Sigmoid colon (tissue), 6 donors: ENCODE measurements at regions not wholly inside any gene's neighbourhood (a gene's known extent, or its start where the extent isn't known, plus 50 kb on each side); places are given as distances from the start of the nearest gene placed in this dataset.
A peak's percentile ranks its signal among the peaks of the same experiment; 100 is the strongest.
"Not testable (repeated sequence)": the region's sequence is repeated elsewhere in the genome, so short reads cannot be mapped to it uniquely, and the experiment has no call there.

ENCODE experiments used
- DNase-seq: peaks from one replicate; pipeline ENCODE4 v3.0.0-alpha.2; 2019
- H3K27ac ChIP-seq, 4 donors: fragments of 200-600 bp; sonication (generic); one replicate each; pipeline ENCODE4 v1.5.1; 2016 to 2019; ENCODE audit warnings: mild to moderate bottlenecking in 1 of 4
- H3K27me3 ChIP-seq, 3 donors: fragments of 200-600 bp; sonication (generic); one replicate each; pipeline ENCODE4 v1.5.1; 2019; ENCODE audit warnings: mild to moderate bottlenecking in 1 of 3
- H3K36me3 ChIP-seq, 4 donors: fragments of 200-600 bp; sonication (generic); one replicate each; pipeline ENCODE4 v1.5.1; 2016 to 2019
- H3K4me1 ChIP-seq, 4 donors: fragments of 200-600 bp; sonication (generic); one replicate each; pipeline ENCODE4 v1.5.1; 2017 to 2019
- H3K4me3 ChIP-seq, 4 donors: fragments of 200-600 bp; sonication (generic); one replicate each; pipeline ENCODE4 v1.5.1; 2017 to 2019; ENCODE audit warnings: mild to moderate bottlenecking in 2 of 4, moderate library complexity in 1 of 4
- H3K9me3 ChIP-seq, 4 donors: fragments of 200-600 bp in 3 of 4; sonication (generic) in 3 of 4; one replicate each; pipeline versions ENCODE4 v1.5.1 to v1.6.1; 2013 to 2019
- EP300 ChIP-seq, 4 donors: sonication (generic); formaldehyde crosslinking; IDR thresholded peaks; one replicate each; pipeline ENCODE4 v1.6.1; 2017; ENCODE audit warnings: antibody characterized with exemption in 4 of 4
- POLR2A ChIP-seq, 2 donors: fragments of 450-650 bp; IDR thresholded peaks; one replicate each; pipeline ENCODE4 v1.6.1; 2016; ENCODE audit warnings: antibody characterized with exemption in 2 of 2, mild to moderate bottlenecking in 2 of 2, moderate library complexity in 2 of 2
- POLR2AphosphoS5 ChIP-seq, 4 donors: sonication (generic); formaldehyde crosslinking; IDR thresholded peaks; one replicate each; pipeline ENCODE4 v1.6.1; 2017; ENCODE audit warnings: antibody characterized with exemption in 4 of 4
- WGBS, 2 donors: extraction: QIAGEN DNeasy Blood & Tissue Kit; methylation state at CpG; one replicate each; pipeline ENCODE4 v1.1.7; 2013; 5-methylcytosine and 5-hydroxymethylcytosine counted together
- intact Hi-C: fragments of 100-400 bp; cut with DNase I; formaldehyde crosslinking; loops from one replicate; pipeline ENCODE4 v1.15.1; 2023
- TF ChIP-seq, protein P1 (sequence below), 4 experiments: fragments of 450-650 bp in 3 of 4; fragments of 200-600 bp in 1 of 4; IDR thresholded peaks; one replicate each; pipeline ENCODE4 v1.5.1; 2016 to 2019; ENCODE audit warnings: antibody characterized with exemption in 4 of 4, mild to moderate bottlenecking in 3 of 4, moderate library complexity in 2 of 4
- donor health status: healthy with polysubstance abuse.
- donor health status: healthy.

DNA sequence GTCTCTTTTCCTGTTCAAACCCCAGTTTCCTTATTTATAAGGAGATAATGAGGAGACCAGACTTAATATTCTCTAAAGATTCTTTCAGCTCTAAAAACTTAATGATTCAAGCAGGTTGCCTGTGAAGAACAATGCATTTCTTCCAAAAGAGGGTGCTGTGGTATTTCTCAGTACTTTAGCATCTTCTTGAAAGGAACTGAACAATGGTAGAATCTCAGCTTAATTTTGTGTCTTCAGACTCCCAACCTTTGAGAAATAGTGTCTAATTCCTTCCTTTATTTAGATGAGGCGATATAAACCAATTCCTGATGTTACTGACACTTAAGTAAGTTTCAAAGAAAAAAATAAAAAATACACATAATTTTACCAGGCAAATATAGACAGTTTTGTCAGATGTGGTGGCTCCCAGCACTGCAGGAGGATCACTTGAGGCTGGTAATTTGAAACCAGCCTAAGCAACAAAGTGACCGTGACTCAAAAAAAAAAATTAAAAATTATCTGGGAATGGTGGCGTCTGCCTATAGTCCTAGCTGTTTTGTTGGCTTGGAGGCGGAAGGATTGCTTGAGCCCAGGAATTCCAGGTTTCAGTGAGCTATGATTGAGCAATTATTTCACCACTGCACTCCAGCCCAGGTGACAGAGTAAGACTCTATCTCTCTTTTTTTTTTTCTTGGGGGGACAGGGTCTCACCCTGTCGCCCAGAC, 76.9 kb upstream of the PSMA6 start:
- Histone ChIP-seq H3K4me3 (no peak overlapping the region), H3K27ac (no peak overlapping the region), H3K4me1 (peaks cover 0 to 5% (median 2%) of the 10 kb centered on the region in 4 donors), H3K27me3 (no peaks in the 10 kb centered on the region), H3K9me3 (no peaks in the 10 kb centered on the region), H3K36me3 (no peaks in the 10 kb centered on the region)
- no peak for DNase-seq
- WGBS, 2 donors: 88 to 96% methylated on average over 5 of the region's 5 CpGs
- TF ChIP-seq EP300 (IDR thresholded peaks at IDR 0.05): no peak
- TF ChIP-seq, protein P1, sequence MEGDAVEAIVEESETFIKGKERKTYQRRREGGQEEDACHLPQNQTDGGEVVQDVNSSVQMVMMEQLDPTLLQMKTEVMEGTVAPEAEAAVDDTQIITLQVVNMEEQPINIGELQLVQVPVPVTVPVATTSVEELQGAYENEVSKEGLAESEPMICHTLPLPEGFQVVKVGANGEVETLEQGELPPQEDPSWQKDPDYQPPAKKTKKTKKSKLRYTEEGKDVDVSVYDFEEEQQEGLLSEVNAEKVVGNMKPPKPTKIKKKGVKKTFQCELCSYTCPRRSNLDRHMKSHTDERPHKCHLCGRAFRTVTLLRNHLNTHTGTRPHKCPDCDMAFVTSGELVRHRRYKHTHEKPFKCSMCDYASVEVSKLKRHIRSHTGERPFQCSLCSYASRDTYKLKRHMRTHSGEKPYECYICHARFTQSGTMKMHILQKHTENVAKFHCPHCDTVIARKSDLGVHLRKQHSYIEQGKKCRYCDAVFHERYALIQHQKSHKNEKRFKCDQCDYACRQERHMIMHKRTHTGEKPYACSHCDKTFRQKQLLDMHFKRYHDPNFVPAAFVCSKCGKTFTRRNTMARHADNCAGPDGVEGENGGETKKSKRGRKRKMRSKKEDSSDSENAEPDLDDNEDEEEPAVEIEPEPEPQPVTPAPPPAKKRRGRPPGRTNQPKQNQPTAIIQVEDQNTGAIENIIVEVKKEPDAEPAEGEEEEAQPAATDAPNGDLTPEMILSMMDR (IDR thresholded peaks at IDR 0.05): peak; percentile 26 to 60 (median 50)
- no peak for TF ChIP-seq POLR2AphosphoS5 (IDR thresholded peaks at IDR 0.05)
- intact Hi-C loops: loop anchor here (2.0 to 10.0 kb wide), 3 partner anchors 70 to 192 kb away; no protein-coding TSS in a partner anchor

DNA sequence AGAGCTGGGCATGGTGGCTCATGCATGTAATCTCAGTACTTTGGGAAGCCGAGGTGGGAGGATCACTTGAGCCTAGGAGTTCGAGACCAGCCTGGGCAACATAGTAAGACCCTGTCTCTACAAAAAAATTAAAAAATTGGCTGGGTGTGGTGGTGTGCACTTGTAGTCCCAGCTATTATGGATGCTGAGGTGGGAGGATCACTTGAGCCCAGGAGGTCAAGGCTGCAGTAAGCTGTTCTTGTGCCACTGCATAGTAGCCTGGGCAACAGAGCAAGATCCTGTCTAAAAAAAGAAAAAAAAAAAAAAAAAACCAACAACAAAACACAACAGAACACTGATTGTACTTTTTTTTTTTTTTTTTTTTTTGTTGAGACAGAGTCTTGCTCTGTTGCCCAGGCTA, 74.0 kb upstream of the PSMA6 start:
- 96 to 98% methylated on average over 2 of the region's 2 CpGs for WGBS, 2 donors
- not testable (repeated sequence) for H3K4me3 ChIP-seq, H3K27me3 ChIP-seq, DNase-seq, H3K27ac ChIP-seq, H3K9me3 ChIP-seq, H3K36me3 ChIP-seq
- intact Hi-C loops: loop anchor here (10.0 kb wide), 2 partner anchors 67 to 73 kb away; no protein-coding TSS in a partner anchor
- H3K4me1 ChIP-seq: peaks cover 0 to 23% (median 12%) of the 10 kb centered on the region in 4 donors

DNA sequence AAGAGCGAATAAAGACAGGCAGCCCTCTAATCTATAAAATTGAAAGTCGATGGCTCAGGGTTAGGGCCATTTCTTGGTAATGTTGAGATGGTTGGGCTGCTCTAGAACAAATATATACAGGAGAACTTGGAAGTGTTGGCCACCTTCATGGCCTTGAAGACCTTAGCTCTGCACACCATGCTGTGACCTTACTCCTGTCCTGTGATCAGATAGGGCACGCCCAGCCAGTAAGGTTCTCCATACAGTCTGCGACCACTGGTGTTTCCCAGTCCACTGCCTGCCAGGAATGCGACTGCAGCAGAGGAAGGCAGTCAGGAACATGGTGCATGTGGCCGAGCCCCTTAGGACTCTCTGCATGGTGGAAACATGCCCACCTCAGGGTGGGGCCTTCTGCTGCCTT, 73.2 kb upstream of the PSMA6 start:
- Histone ChIP-seq H3K9me3 (no peaks in the 10 kb centered on the region), H3K27me3 (no peaks in the 10 kb centered on the region), H3K4me1 (peaks cover 0 to 27% (median 17%) of the 10 kb centered on the region in 4 donors), H3K27ac (no peak overlapping the region), H3K4me3 (no peak overlapping the region), H3K36me3 (no peaks in the 10 kb centered on the region)
- intact Hi-C loops: loop anchor here (10.0 kb wide), 2 partner anchors 66 to 74 kb away; no protein-coding TSS in a partner anchor
- WGBS, 2 donors: 98 to 99% methylated on average over 6 of the region's 6 CpGs
- no peak for DNase-seq
- no peak for TF ChIP-seq EP300 (IDR thresholded peaks at IDR 0.05)
- TF ChIP-seq POLR2A (IDR thresholded peaks at IDR 0.05): no peak
- TF ChIP-seq, protein P1 (IDR thresholded peaks at IDR 0.05): no peak
- no peak for TF ChIP-seq POLR2AphosphoS5 (IDR thresholded peaks at IDR 0.05)

DNA sequence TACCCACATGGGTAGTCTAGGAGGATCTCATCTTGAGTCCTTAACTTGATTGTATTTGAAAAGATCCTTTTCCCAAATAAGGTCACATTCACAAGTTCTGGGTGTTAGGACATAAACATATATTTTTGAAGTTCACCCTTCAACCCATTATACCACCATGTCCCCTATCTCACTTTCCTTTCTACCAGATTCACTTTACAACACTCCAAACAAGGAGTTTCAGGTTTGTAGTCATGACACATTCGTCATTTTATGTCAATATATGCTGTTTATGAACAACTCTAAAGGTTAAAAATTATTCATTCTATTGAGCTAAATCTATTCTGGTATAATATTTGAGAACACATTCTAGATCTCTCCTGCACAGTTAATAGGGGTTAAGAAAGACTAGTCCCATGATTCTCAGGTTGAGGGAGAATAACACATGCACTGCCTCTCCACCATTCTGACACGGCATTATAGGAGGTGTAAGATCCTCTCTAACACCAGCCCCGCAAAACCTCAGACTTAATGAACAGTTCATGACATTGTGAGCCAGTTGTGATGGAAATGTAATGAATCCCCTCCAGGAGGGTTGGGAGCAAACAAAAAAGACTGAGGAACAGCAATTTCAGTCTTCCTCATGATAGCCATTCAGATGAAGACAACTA, 72.0 kb upstream of the PSMA6 start:
- TF ChIP-seq POLR2A (IDR thresholded peaks at IDR 0.05) (no peak), POLR2AphosphoS5 (IDR thresholded peaks at IDR 0.05) (no peak), EP300 (IDR thresholded peaks at IDR 0.05) (no peak)
- TF ChIP-seq, protein P1 (IDR thresholded peaks at IDR 0.05): no peak
- no peak overlapping the region for H3K27ac ChIP-seq
- 88 to 94% methylated on average over 3 of the region's 3 CpGs for WGBS, 2 donors
- H3K27me3 ChIP-seq: no peaks in the 10 kb centered on the region
- H3K36me3 ChIP-seq: no peaks in the 10 kb centered on the region
- no peaks in the 10 kb centered on the region for H3K9me3 ChIP-seq
- H3K4me3 ChIP-seq: no peak overlapping the region
- peaks cover 0 to 33% (median 24%) of the 10 kb centered on the region in 4 donors for H3K4me1 ChIP-seq
- no peak for DNase-seq
- intact Hi-C loops: no loop called here

DNA sequence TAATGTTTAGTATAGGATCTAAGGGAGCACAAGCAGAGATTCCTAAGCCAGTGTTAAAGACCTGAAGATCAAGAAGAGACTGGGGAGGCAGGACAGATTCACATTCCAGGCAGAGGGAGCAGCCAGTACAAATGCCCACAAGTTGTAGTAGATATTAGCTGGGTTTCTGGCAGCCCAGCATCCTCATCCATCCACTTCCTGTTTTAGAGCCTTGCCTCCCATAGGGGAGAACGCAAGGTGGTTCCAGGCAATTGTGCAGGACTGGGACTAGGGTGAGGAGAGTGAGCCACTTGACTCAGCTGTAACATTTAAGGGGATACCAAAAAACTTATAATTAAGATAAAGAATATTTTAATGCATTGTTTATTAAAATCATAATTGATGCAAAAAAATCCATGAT, 71.3 kb upstream of the PSMA6 start:
- TF ChIP-seq POLR2AphosphoS5 (IDR thresholded peaks at IDR 0.05): no peak
- TF ChIP-seq EP300 (IDR thresholded peaks at IDR 0.05): no peak
- no peak for TF ChIP-seq POLR2A (IDR thresholded peaks at IDR 0.05)
- TF ChIP-seq, protein P1 (IDR thresholded peaks at IDR 0.05): no peak
- 92 to 96% methylated on average over 1 of the region's 1 CpG for WGBS, 2 donors
- H3K9me3 ChIP-seq: no peaks in the 10 kb centered on the region
- H3K36me3 ChIP-seq: no peaks in the 10 kb centered on the region
- no peak overlapping the region for H3K4me3 ChIP-seq
- H3K27ac ChIP-seq: no peak overlapping the region
- no peaks in the 10 kb centered on the region for H3K27me3 ChIP-seq
- intact Hi-C loops: no loop called here
- H3K4me1 ChIP-seq: peaks cover 0 to 32% (median 24%) of the 10 kb centered on the region in 4 donors
- DNase-seq: no peak
